Muscle layer of colon (tissue), 2 donors: ENCODE measurements at regions not wholly inside any gene's neighbourhood (a gene's known extent, or its start where the extent isn't known, plus 50 kb on each side); places are given as distances from the start of the nearest gene placed in this dataset.

Experiments used
- H3K27ac ChIP-seq: one replicate; pipeline ENCODE4 v1.7.0; 2013; ENCODE audit warnings: low read depth, mild to moderate bottlenecking, low read length, moderate library complexity
- H3K27me3 ChIP-seq, 2 donors: one replicate each; pipeline ENCODE4 v1.7.0; 2013; ENCODE audit warnings: low read length in 2 of 2, mild to moderate bottlenecking in 2 of 2; ENCODE audit not compliant: insufficient read depth in 2 of 2, control insufficient read depth in 1 of 2
- H3K36me3 ChIP-seq: one replicate; pipeline ENCODE4 v1.7.0; 2013; ENCODE audit warnings: mild to moderate bottlenecking, low read length; ENCODE audit not compliant: insufficient read depth
- H3K4me1 ChIP-seq: one replicate; pipeline ENCODE4 v1.7.0; 2013; ENCODE audit warnings: mild to moderate bottlenecking, low read length; ENCODE audit not compliant: insufficient read depth
- H3K4me3 ChIP-seq, 2 donors: one replicate each; pipeline ENCODE4 v1.7.0; 2013; ENCODE audit warnings: low read length in 2 of 2, low read depth in 1 of 2, mild to moderate bottlenecking in 1 of 2, moderate library complexity in 1 of 2
- H3K9ac ChIP-seq: one replicate; pipeline ENCODE4 v1.7.0; 2013; ENCODE audit warnings: low read length
- H3K9me3 ChIP-seq: one replicate; pipeline ENCODE4 v1.7.0; 2013; ENCODE audit warnings: mild to moderate bottlenecking, low read length
- donor health status: abdominal sarcoma.
- donor health status: Adenocarcinoma of cecum.

GRCh38 chr10:111558211-111558610 lies 481.4 kb downstream of the ADRA2A start:
- Histone ChIP-seq H3K4me3 (no peak overlapping the region), H3K27ac (no peak overlapping the region), H3K9me3 (no peaks in the 10 kb centered on the region), H3K36me3 (no peaks in the 10 kb centered on the region), H3K9ac (no peak overlapping the region), H3K27me3 (no peaks in the 10 kb centered on the region), H3K4me1 (no peaks in the 10 kb centered on the region)

- Histone ChIP-seq H3K27me3 (no peaks in the 10 kb centered on the region), H3K4me1 (no peaks in the 10 kb centered on the region)
Observed at GRCh38 chr10:111560027-111560426, 483.2 kb downstream of the ADRA2A start.

GRCh38 chr10:111561124-111561523 lies 484.3 kb downstream of the ADRA2A start:
- H3K36me3 ChIP-seq, result no peaks in the 10 kb centered on the region

More at GRCh38 chr10:111560027-111560426, 483.2 kb downstream of the ADRA2A start:
- no peak overlapping the region for H3K4me3 ChIP-seq
- H3K9ac ChIP-seq, result no peak overlapping the region
- no peak overlapping the region for H3K27ac ChIP-seq
- no peaks in the 10 kb centered on the region for H3K36me3 ChIP-seq
- no peaks in the 10 kb centered on the region for H3K9me3 ChIP-seq

GRCh38 chr10:111565542-111565941 lies 488.7 kb downstream of the ADRA2A start:
- H3K4me3 ChIP-seq, result no peak overlapping the region
- H3K9ac ChIP-seq, result no peak overlapping the region
- H3K9me3 ChIP-seq, result no peaks in the 10 kb centered on the region
- H3K4me1 ChIP-seq, result no peaks in the 10 kb centered on the region
- H3K27me3 ChIP-seq, result no peaks in the 10 kb centered on the region
- H3K36me3 ChIP-seq, result no peaks in the 10 kb centered on the region
- no peak overlapping the region for H3K27ac ChIP-seq

More at GRCh38 chr10:111561124-111561523, 484.3 kb downstream of the ADRA2A start:
- no peak overlapping the region for H3K27ac ChIP-seq
- no peak overlapping the region for H3K9ac ChIP-seq
- no peaks in the 10 kb centered on the region for H3K27me3 ChIP-seq
- no peaks in the 10 kb centered on the region for H3K9me3 ChIP-seq
- H3K4me1 ChIP-seq, result no peaks in the 10 kb centered on the region
- no peak overlapping the region for H3K4me3 ChIP-seq

GRCh38 chr10:111578076-111578475 lies 501.2 kb downstream of the ADRA2A start:
- no peaks in the 10 kb centered on the region for H3K27me3 ChIP-seq

GRCh38 chr10:111579473-111579872 lies 502.6 kb downstream of the ADRA2A start:
- Histone ChIP-seq H3K27me3 (no peaks in the 10 kb centered on the region), H3K9me3 (no peaks in the 10 kb centered on the region), H3K9ac (no peak overlapping the region), H3K4me1 (no peaks in the 10 kb centered on the region), H3K36me3 (no peaks in the 10 kb centered on the region), H3K4me3 (no peak overlapping the region), H3K27ac (no peak overlapping the region)

More at GRCh38 chr10:111578076-111578475, 501.2 kb downstream of the ADRA2A start:
- no peaks in the 10 kb centered on the region for H3K4me1 ChIP-seq
- no peaks in the 10 kb centered on the region for H3K36me3 ChIP-seq
- no peak overlapping the region for H3K9ac ChIP-seq
- no peak overlapping the region for H3K27ac ChIP-seq
- H3K9me3 ChIP-seq, result peaks cover 4% of the 10 kb centered on the region
- H3K4me3 ChIP-seq, result no peak overlapping the region

GRCh38 chr10:111590703-111591102 lies 513.9 kb downstream of the ADRA2A start:
- H3K4me3 ChIP-seq, result no peak overlapping the region
- H3K27ac ChIP-seq, result no peak overlapping the region
- no peaks in the 10 kb centered on the region for H3K4me1 ChIP-seq
- H3K36me3 ChIP-seq, result no peaks in the 10 kb centered on the region
- H3K9ac ChIP-seq, result no peak overlapping the region
- no peaks in the 10 kb centered on the region for H3K27me3 ChIP-seq
- no peaks in the 10 kb centered on the region for H3K9me3 ChIP-seq

GRCh38 chr10:111593578-111593977 lies 516.7 kb downstream of the ADRA2A start:
- Histone ChIP-seq H3K9ac (no peak overlapping the region), H3K36me3 (no peaks in the 10 kb centered on the region), H3K27ac (no peak overlapping the region), H3K27me3 (no peaks in the 10 kb centered on the region), H3K4me3 (no peak overlapping the region), H3K9me3 (no peaks in the 10 kb centered on the region), H3K4me1 (no peaks in the 10 kb centered on the region)

- Histone ChIP-seq H3K27ac (no peak overlapping the region), H3K9ac (no peak overlapping the region), H3K9me3 (no peaks in the 10 kb centered on the region)
Observed at GRCh38 chr10:111595173-111595572, 518.3 kb downstream of the ADRA2A start.

GRCh38 chr10:111598433-111599059 lies 521.7 kb downstream of the ADRA2A start:
- no peaks in the 10 kb centered on the region for H3K36me3 ChIP-seq
- no peaks in the 10 kb centered on the region for H3K4me1 ChIP-seq
- H3K4me3 ChIP-seq, result no peak overlapping the region
- H3K9me3 ChIP-seq, result no peaks in the 10 kb centered on the region
- no peaks in the 10 kb centered on the region for H3K27me3 ChIP-seq
- no peak overlapping the region for H3K9ac ChIP-seq
- H3K27ac ChIP-seq, result no peak overlapping the region

More at GRCh38 chr10:111595173-111595572, 518.3 kb downstream of the ADRA2A start:
- Histone ChIP-seq H3K36me3 (no peaks in the 10 kb centered on the region), H3K4me1 (no peaks in the 10 kb centered on the region), H3K27me3 (no peaks in the 10 kb centered on the region), H3K4me3 (no peak overlapping the region)

- H3K9me3 ChIP-seq, result no peaks in the 10 kb centered on the region
- H3K4me3 ChIP-seq, result no peak overlapping the region
Observed at GRCh38 chr10:111599943-111600342, 523.1 kb downstream of the ADRA2A start.

GRCh38 chr10:111600772-111601171 lies 523.9 kb downstream of the ADRA2A start:
- Histone ChIP-seq H3K36me3 (no peaks in the 10 kb centered on the region), H3K27me3 (no peaks in the 10 kb centered on the region), H3K4me3 (no peak overlapping the region), H3K9ac (no peak overlapping the region), H3K9me3 (no peaks in the 10 kb centered on the region), H3K27ac (no peak overlapping the region), H3K4me1 (no peaks in the 10 kb centered on the region)

More at GRCh38 chr10:111599943-111600342, 523.1 kb downstream of the ADRA2A start:
- Histone ChIP-seq H3K36me3 (no peaks in the 10 kb centered on the region), H3K4me1 (no peaks in the 10 kb centered on the region), H3K9ac (no peak overlapping the region), H3K27me3 (no peaks in the 10 kb centered on the region), H3K27ac (no peak overlapping the region)
